AG09319 (cell line): ENCODE measurements at regions not wholly inside any gene's neighbourhood (a gene's known extent, or its start where the extent isn't known, plus 50 kb on each side); places are given as distances from the start of the nearest gene placed in this dataset.

Experiments
- DNase-seq: peaks from one replicate; pipeline ENCODE4 v3.0.0-alpha.2; 2010; ENCODE audit warnings: low read depth; ENCODE audit errors: extremely low read depth
- TF ChIP-seq, protein P1 (sequence below): IDR thresholded peaks from 2 replicates; pipeline ENCODE4 v1.5.1; 2011; ENCODE audit warnings: low read depth, mild to moderate bottlenecking, inconsistent platforms, low read length, moderate library complexity

DNA sequence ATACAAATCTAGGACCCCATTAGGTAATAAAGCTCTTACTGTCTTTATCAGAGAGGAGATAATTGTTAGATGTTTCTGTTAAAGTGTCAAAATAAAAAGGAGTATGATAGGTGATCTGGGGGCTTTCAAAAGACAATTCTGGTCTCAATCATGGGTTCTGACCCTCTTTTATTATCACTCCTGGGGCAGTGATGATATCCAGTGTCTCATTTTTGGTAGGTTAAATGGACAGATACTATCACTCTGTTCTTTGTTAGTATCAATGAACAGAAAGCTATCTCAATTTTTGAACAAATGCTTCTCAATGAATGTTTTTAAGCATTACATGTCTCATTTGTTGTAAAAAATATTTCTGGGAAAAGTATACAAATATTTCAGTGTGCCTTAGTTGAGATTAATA, 405.9 kb downstream of the MLLT3 start:
- DNase-seq: no peak
- TF ChIP-seq, protein P1, sequence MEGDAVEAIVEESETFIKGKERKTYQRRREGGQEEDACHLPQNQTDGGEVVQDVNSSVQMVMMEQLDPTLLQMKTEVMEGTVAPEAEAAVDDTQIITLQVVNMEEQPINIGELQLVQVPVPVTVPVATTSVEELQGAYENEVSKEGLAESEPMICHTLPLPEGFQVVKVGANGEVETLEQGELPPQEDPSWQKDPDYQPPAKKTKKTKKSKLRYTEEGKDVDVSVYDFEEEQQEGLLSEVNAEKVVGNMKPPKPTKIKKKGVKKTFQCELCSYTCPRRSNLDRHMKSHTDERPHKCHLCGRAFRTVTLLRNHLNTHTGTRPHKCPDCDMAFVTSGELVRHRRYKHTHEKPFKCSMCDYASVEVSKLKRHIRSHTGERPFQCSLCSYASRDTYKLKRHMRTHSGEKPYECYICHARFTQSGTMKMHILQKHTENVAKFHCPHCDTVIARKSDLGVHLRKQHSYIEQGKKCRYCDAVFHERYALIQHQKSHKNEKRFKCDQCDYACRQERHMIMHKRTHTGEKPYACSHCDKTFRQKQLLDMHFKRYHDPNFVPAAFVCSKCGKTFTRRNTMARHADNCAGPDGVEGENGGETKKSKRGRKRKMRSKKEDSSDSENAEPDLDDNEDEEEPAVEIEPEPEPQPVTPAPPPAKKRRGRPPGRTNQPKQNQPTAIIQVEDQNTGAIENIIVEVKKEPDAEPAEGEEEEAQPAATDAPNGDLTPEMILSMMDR: no peak

DNA sequence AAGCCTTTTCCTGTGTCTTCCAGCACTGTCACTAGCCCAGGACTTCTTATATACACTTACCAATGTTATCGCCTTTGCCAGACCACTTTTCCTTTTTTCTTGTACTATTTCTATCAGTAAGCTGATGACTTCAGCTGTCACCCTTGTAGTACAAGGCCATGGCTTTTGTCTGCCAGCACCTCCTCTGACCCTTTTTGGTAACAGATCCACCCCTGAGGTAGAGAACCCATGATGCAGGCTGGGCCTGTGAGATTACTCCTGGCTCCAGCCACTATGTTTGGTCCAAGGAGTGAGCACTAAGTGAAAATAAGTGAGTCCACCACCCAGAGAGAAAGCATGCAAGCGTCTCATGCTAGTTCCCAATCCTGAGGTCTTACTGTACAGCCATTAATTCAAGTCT, 406.7 kb downstream of the MLLT3 start:
- TF ChIP-seq, protein P1: no peak
- DNase-seq: no peak

DNA sequence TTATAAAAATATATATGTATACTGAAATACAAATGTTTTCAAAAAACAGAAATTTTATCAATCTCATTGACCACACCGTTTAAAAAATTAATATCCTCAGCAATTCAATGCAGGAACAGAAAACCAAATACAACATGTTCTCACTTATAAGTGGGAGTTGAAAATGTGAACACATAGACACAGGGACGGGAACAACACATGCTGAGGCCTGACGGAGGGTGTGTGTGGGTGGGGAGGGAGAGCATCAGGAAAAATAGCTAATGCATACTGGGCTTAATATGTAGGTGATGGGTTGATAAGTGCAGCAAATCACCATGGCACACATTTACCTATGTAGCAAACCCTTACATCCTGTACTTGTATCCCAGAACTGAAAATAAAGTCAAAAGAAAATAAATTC, 409.5 kb downstream of the MLLT3 start:
- DNase-seq: no peak
- TF ChIP-seq, protein P1: no peak

DNA sequence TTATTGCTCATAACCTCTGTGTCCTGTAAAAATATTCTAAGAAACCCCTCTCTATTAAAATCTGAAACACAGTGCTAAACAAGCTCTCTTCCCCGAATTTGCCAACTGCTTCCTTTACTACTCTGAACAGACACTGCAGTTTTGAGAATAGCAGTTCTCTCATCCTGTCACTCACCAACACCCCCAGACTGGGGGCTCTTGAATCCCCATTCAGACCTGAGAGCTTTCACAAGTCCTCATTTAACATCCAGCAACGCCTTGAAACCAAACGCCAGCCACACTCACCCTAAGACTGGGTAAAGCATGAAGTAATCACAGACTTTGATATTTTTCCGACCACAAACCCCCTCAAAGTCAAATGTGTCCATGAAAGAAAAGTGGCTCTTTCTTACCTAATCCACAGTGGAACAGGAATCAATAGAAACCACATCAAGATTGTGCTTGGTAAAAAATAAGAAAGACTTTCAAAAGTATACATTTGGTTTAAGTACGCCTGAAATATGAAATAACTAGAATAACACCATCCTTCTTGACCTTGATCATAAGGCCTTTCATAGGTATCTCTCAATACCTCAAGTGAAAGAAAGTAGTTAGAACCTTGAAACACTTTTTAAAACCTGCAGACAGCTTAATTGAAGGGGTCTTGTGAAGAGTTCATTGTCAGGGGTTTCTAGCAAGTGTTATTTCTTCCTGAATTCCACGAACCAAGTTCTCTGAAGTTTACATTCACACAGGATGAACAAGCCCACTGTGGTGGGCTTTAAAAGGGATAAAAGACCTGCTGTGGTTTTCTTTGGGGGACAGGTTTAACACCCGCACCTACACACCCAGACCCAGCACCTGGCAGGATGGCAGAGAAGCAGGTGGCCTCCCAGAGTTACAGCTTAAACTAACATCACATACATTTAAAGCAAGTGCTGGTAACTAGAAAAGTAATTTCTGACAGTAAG, 412.6 kb downstream of the MLLT3 start:
- no peak for DNase-seq
- TF ChIP-seq, protein P1: no peak

DNA sequence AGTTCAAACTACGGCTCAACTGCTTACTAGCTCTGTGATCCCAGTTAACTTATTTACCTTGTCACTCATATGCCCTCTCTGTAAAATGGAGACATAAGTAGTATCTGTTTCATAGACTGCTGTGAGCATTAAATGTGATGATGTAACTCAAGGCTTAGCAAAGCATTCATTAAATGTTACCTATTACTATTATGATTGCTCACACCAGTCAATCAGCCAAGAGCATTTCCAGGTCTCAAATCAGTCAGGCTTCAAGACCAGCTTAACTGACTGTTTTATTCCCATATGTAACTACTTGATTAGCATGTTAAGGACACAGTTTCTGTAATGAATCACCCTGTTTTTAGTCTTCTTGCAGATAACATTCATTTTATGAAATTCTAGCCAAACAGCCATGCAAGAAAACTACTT, 413.3 kb downstream of the MLLT3 start:
- TF ChIP-seq, protein P1: no peak
- DNase-seq: no peak

DNA sequence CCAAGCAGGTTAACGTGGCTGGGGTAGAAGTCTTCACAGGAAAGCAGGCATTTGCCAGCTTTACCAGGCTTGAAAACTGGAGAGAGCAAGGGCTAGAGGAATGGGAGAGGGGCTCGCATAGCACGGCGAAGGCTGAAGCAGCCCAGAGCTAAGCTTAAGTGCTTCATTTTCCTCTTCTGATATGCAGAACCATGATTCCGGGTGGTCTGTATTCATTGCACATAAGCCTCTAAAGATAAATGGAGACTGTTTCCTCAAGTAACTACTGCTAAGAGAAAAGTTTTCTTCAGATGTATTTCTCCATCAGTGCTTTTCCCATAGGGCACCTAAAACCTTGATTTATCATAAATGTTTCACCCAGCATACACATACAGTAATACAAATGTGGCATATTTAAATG, 414.1 kb downstream of the MLLT3 start:
- DNase-seq: no peak
- TF ChIP-seq, protein P1: no peak

DNA sequence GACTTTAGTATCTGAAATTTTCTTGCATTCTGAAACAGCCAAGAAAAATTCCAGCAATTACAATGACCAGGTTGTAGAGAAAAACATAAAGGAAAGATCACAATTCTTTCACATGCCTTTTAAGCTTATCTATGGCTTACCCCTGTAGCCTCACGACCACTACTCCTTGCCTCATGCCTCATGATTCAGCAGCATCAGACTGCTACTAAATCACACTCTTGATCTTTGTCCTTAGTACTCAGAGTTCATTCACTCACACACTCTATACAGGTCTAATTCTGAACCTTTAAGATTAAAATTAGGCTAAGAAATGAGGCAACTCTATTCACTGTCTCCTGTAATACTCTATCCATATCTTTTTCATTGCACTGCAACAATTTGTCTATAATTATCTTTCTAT, 415.1 kb downstream of the MLLT3 start:
- TF ChIP-seq, protein P1: no peak
- DNase-seq: no peak
